WTC11 (cell line): ENCODE measurements at regions not wholly inside any gene's neighbourhood (a gene's known extent, or its start where the extent isn't known, plus 50 kb on each side); places are given as distances from the start of the nearest gene placed in this dataset.

Experiments used
- ATAC-seq: fragments of 200-7000 bp; cut with Tn5 transposase; 2 replicates; pipeline ENCODE4 v1.10.0; 2021; ENCODE audit warnings: mild to moderate bottlenecking, moderate library complexity
- CTCF ChIA-PET: fragments of 300-600 bp; sonication (Branson Sonifier 250); formaldehyde crosslinking; loops from one replicate; lab custom pipeline; 2021; ENCODE audit warnings: antibody characterized with exemption; lab: Charles Lee
- POLR2A ChIA-PET: fragments of 350-600 bp; sonication (Branson Sonifier 250); formaldehyde crosslinking; loops from one replicate; lab custom pipeline; 2021; ENCODE audit warnings: antibody characterized with exemption; lab: Charles Lee
- DNase-seq: peaks from one replicate; pipeline ENCODE4 v3.0.0; 2021; ENCODE audit warnings: low spot score
- H3K27ac Mint-ChIP-seq: 2 replicates; pipeline ENCODE4 v1.8.0; 2021; ENCODE audit warnings: mixed read lengths
- H3K27me3 Mint-ChIP-seq: 2 replicates; pipeline ENCODE4 v1.8.0; 2021; ENCODE audit warnings: low read depth, mild to moderate bottlenecking, moderate library complexity, mixed read lengths
- H3K36me3 Mint-ChIP-seq: 2 replicates; pipeline ENCODE4 v1.8.0; 2021; ENCODE audit warnings: mixed read lengths
- H3K4me1 Mint-ChIP-seq: 2 replicates; pipeline ENCODE4 v1.8.0; 2022; ENCODE audit warnings: mixed read lengths
- H3K4me3 Mint-ChIP-seq: 2 replicates; pipeline ENCODE4 v1.8.0; 2021; ENCODE audit warnings: mild to moderate bottlenecking, moderate library complexity, mixed read lengths
- H3K9me3 Mint-ChIP-seq: 2 replicates; pipeline ENCODE4 v1.8.0; 2021; ENCODE audit warnings: mixed read lengths
- AR ChIP-seq: fragments of 250-450 bp; sonication (Bioruptor Pico); IDR thresholded peaks from 2 replicates; pipeline ENCODE4 v1.9.0; 2021; ENCODE audit warnings: mild to moderate bottlenecking
- EMX1 ChIP-seq: fragments of 250-450 bp; sonication (Bioruptor Pico); IDR thresholded peaks from 2 replicates; pipeline ENCODE4 v1.8.0; 2021; ENCODE audit warnings: mild to moderate bottlenecking
- ESRRA ChIP-seq: sonication (generic); formaldehyde crosslinking; IDR thresholded peaks from 2 replicates; pipeline ENCODE4 v1.8.1; 2022; ENCODE audit warnings: mild to moderate bottlenecking, missing genetic modification reagents, borderline replicate concordance
- PRDM15 ChIP-seq: sonication (generic); formaldehyde crosslinking; IDR thresholded peaks from 2 replicates; pipeline ENCODE4 v1.8.0; 2022; ENCODE audit warnings: missing genetic modification reagents
- PRRX2 ChIP-seq: fragments of 250-450 bp; sonication (Bioruptor Pico); IDR thresholded peaks from 2 replicates; pipeline ENCODE4 v1.8.0; 2021; ENCODE audit warnings: mild to moderate bottlenecking
- USF2 ChIP-seq: sonication (generic); formaldehyde crosslinking; IDR thresholded peaks from 2 replicates; pipeline ENCODE4 v1.8.1; 2023; ENCODE audit warnings: mild to moderate bottlenecking, missing genetic modification reagents, moderate library complexity
- ZBTB43 ChIP-seq: sonication (generic); formaldehyde crosslinking; IDR thresholded peaks from 2 replicates; pipeline ENCODE4 v1.8.1; 2023; ENCODE audit warnings: mild to moderate bottlenecking, missing genetic modification reagents
- ZNF317 ChIP-seq: sonication (generic); formaldehyde crosslinking; IDR thresholded peaks from 2 replicates; pipeline ENCODE4 v1.8.1; 2023; ENCODE audit warnings: low read depth, mild to moderate bottlenecking, moderate library complexity, missing genetic modification reagents, borderline replicate concordance
- ZNF416 ChIP-seq: fragments of 250-450 bp; sonication (Bioruptor Pico); IDR thresholded peaks from 2 replicates; pipeline ENCODE4 v1.9.0; 2021; ENCODE audit warnings: mild to moderate bottlenecking, inconsistent platforms
- ZNF423 ChIP-seq: fragments of 250-450 bp; sonication (Bioruptor Pico); IDR thresholded peaks from 2 replicates; pipeline ENCODE4 v2.1.2; 2022; ENCODE audit warnings: mild to moderate bottlenecking, moderate library complexity
- ZNF671 ChIP-seq: fragments of 250-450 bp; sonication (Bioruptor Pico); IDR thresholded peaks from 2 replicates; pipeline ENCODE4 v1.8.0; 2021; ENCODE audit warnings: mild to moderate bottlenecking
- TF ChIP-seq, protein P1 (sequence below): sonication (generic); formaldehyde crosslinking; IDR thresholded peaks from 2 replicates; pipeline ENCODE4 v1.8.0; 2023; ENCODE audit warnings: missing genetic modification reagents, mild to moderate bottlenecking, borderline replicate concordance
- TF ChIP-seq, protein P2 (sequence below): sonication (generic); formaldehyde crosslinking; IDR thresholded peaks from 2 replicates; pipeline ENCODE4 v1.8.1; 2022; ENCODE audit warnings: low read depth, missing genetic modification reagents, borderline replicate concordance

DNA sequence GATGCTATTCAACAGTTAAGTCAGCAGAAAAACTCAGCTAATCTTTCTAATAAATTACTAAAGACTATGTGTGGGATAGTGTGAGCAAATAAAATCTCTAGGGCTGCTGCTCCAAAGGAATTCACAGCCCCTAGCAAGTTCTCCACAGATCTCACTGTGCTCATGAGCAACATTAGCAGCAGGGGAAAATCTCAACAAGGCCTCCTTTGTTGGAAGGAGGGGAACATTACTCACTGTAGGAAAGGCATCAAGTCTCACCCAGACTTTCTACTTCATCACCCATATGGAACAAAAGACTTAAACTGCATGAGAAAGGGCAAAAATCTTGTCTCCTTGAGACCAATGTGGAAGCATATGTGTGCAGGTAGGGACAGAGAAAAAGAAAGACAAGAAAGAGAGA, 726.4 kb upstream of the SLC35B3 start:
- H3K27ac Mint-ChIP-seq: no peak overlapping the region; the same call in 1 of the 2 replicates
- ChIA-PET POLR2A (no interaction called here), CTCF (no interaction called here)
- H3K9me3 Mint-ChIP-seq: peaks cover 11% of the 10 kb centered on the region
- H3K36me3 Mint-ChIP-seq: peaks cover 5% of the 10 kb centered on the region
- no peaks in the 10 kb centered on the region for H3K4me1 Mint-ChIP-seq
- TF ChIP-seq PRRX2 (no peak), ZNF317 (CRISPR knock-in tag) (no peak), ZBTB43 (CRISPR knock-in tag) (no peak), ZNF423 (CRISPR knock-in tag) (no peak), ZNF416 (CRISPR knock-in tag) (no peak), PRDM15 (CRISPR knock-in tag) (no peak)
- ATAC-seq (no peak; the same call in 1 of the 2 replicates), DNase-seq (no peak)
- no peaks in the 10 kb centered on the region for H3K27me3 Mint-ChIP-seq
- H3K4me3 Mint-ChIP-seq: no peak overlapping the region

DNA sequence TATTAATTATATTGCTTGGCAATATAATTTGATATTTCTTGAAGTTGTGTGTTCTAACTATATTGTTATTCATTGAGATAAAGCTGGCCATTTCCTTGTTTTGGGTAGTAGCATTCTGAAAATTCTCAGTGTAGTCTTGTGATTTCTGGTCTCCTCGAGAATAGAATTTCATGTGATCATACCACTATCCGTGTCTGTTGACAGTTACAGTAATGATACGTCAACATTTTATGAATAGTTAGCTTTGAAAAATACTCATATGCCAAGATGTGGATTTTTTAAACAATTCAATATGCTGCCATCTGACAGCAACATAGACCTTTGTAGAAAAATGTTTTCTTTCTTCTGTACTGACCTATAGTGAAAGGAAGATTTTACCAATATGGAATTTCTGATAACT, 723.7 kb upstream of the SLC35B3 start:
- H3K9me3 Mint-ChIP-seq: peaks cover 11% of the 10 kb centered on the region
- no peak overlapping the region for H3K27ac Mint-ChIP-seq
- CTCF ChIA-PET: no interaction called here
- ATAC-seq: no peak
- no peak for DNase-seq
- TF ChIP-seq PRDM15 (CRISPR knock-in tag) (no peak), AR (CRISPR knock-in tag) (no peak), EMX1 (no peak), ZNF671 (CRISPR knock-in tag) (no peak), USF2 (no peak), ESRRA (CRISPR knock-in tag) (no peak)
- TF ChIP-seq, protein P1, sequence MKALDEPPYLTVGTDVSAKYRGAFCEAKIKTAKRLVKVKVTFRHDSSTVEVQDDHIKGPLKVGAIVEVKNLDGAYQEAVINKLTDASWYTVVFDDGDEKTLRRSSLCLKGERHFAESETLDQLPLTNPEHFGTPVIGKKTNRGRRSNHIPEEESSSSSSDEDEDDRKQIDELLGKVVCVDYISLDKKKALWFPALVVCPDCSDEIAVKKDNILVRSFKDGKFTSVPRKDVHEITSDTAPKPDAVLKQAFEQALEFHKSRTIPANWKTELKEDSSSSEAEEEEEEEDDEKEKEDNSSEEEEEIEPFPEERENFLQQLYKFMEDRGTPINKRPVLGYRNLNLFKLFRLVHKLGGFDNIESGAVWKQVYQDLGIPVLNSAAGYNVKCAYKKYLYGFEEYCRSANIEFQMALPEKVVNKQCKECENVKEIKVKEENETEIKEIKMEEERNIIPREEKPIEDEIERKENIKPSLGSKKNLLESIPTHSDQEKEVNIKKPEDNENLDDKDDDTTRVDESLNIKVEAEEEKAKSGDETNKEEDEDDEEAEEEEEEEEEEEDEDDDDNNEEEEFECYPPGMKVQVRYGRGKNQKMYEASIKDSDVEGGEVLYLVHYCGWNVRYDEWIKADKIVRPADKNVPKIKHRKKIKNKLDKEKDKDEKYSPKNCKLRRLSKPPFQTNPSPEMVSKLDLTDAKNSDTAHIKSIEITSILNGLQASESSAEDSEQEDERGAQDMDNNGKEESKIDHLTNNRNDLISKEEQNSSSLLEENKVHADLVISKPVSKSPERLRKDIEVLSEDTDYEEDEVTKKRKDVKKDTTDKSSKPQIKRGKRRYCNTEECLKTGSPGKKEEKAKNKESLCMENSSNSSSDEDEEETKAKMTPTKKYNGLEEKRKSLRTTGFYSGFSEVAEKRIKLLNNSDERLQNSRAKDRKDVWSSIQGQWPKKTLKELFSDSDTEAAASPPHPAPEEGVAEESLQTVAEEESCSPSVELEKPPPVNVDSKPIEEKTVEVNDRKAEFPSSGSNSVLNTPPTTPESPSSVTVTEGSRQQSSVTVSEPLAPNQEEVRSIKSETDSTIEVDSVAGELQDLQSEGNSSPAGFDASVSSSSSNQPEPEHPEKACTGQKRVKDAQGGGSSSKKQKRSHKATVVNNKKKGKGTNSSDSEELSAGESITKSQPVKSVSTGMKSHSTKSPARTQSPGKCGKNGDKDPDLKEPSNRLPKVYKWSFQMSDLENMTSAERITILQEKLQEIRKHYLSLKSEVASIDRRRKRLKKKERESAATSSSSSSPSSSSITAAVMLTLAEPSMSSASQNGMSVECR (CRISPR knock-in tag): no peak
- TF ChIP-seq, protein P2, sequence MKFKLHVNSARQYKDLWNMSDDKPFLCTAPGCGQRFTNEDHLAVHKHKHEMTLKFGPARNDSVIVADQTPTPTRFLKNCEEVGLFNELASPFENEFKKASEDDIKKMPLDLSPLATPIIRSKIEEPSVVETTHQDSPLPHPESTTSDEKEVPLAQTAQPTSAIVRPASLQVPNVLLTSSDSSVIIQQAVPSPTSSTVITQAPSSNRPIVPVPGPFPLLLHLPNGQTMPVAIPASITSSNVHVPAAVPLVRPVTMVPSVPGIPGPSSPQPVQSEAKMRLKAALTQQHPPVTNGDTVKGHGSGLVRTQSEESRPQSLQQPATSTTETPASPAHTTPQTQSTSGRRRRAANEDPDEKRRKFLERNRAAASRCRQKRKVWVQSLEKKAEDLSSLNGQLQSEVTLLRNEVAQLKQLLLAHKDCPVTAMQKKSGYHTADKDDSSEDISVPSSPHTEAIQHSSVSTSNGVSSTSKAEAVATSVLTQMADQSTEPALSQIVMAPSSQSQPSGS (CRISPR knock-in tag): no peak
- H3K4me3 Mint-ChIP-seq: no peak overlapping the region
- H3K4me1 Mint-ChIP-seq: no peaks in the 10 kb centered on the region
- H3K36me3 Mint-ChIP-seq: peaks cover 5% of the 10 kb centered on the region
- POLR2A ChIA-PET: no interaction called here
- no peaks in the 10 kb centered on the region for H3K27me3 Mint-ChIP-seq
